AG10803 (cell line): ENCODE measurements at regions not wholly inside any gene's neighbourhood (a gene's known extent, or its start where the extent isn't known, plus 50 kb on each side); places are given as distances from the start of the nearest gene placed in this dataset.
A peak's percentile ranks its signal among the peaks of the same experiment; 100 is the strongest.

Source experiments
- DNase-seq: peaks from one replicate; pipeline ENCODE4 v3.0.0; 2010; ENCODE audit warnings: low read depth
- H3K4me3 ChIP-seq: 2 replicates; pipeline ENCODE4 v1.5.1; 2011; ENCODE audit warnings: mild to moderate bottlenecking, low read length, control low read depth
- CTCF ChIP-seq: conservative IDR thresholded peaks from 2 replicates; pipeline ENCODE4 v1.5.1; 2011; ENCODE audit warnings: mild to moderate bottlenecking, low read length, control low read depth, inconsistent platforms

GRCh38 chr3:184477940-184478339, 83.6 kb upstream of the EPHB3 start:
- H3K4me3 ChIP-seq = no peak overlapping the region
- no peak for TF ChIP-seq CTCF
- DNase-seq = no peak

GRCh38 chr3:184479426-184480126, 82.0 kb upstream of the EPHB3 start:
- no peak for TF ChIP-seq CTCF
- no peak overlapping the region for H3K4me3 ChIP-seq
- no peak for DNase-seq

GRCh38 chr3:184480831-184481230, 80.8 kb upstream of the EPHB3 start:
- no peak for TF ChIP-seq CTCF
- no peak overlapping the region for H3K4me3 ChIP-seq
- no peak for DNase-seq

- DNase-seq = no peak
- H3K4me3 ChIP-seq = no peak overlapping the region
- no peak for TF ChIP-seq CTCF
Observed at GRCh38 chr3:184481984-184482671, 79.5 kb upstream of the EPHB3 start.

GRCh38 chr3:184485241-184485640, 76.3 kb upstream of the EPHB3 start:
- TF ChIP-seq CTCF = no peak
- DNase-seq = peak; percentile 95

GRCh38 chr3:184485906-184486305, 75.7 kb upstream of the EPHB3 start:
- DNase-seq = peak; percentile 61
- no peak for TF ChIP-seq CTCF
- H3K4me3 ChIP-seq = no peak overlapping the region

More at GRCh38 chr3:184485241-184485640, 76.3 kb upstream of the EPHB3 start:
- no peak overlapping the region for H3K4me3 ChIP-seq

GRCh38 chr3:184486614-184487013, 75.0 kb upstream of the EPHB3 start:
- TF ChIP-seq CTCF = peak; percentile 29
- DNase-seq = peak; percentile 79
- H3K4me3 ChIP-seq = no peak overlapping the region
